Type B pancreatic cell (in vitro differentiated cells): ENCODE measurements at regions not wholly inside any gene's neighbourhood (a gene's known extent, or its start where the extent isn't known, plus 50 kb on each side); places are given as distances from the start of the nearest gene placed in this dataset.
"Not testable (repeated sequence)": the region's sequence is repeated elsewhere in the genome, so short reads cannot be mapped to it uniquely, and the experiment has no call there.

ENCODE experiments used
- DNase-seq: peaks from one replicate; pipeline ENCODE4 v3.0.0; 2021; ENCODE audit warnings: mixed read lengths; ENCODE audit not compliant: unreplicated experiment; ENCODE audit errors: extremely low spot score
- H3K27ac Mint-ChIP-seq: 2 replicates; pipeline ENCODE4 v1.8.0; 2021; ENCODE audit warnings: mild to moderate bottlenecking, mixed read lengths
- H3K27me3 Mint-ChIP-seq: 2 replicates; pipeline ENCODE4 v1.8.0; 2021; ENCODE audit warnings: mixed read lengths
- H3K36me3 Mint-ChIP-seq: 2 replicates; pipeline ENCODE4 v1.8.0; 2021; ENCODE audit warnings: mixed read lengths
- H3K4me1 Mint-ChIP-seq: one replicate; pipeline ENCODE4 v1.8.0; 2021; ENCODE audit warnings: mixed read lengths; ENCODE audit not compliant: unreplicated experiment
- H3K4me3 Mint-ChIP-seq: 2 replicates; pipeline ENCODE4 v1.8.0; 2021; ENCODE audit warnings: mild to moderate bottlenecking, mixed read lengths
- H3K9me3 Mint-ChIP-seq: 2 replicates; pipeline ENCODE4 v1.8.0; 2021; ENCODE audit warnings: mixed read lengths
- TF ChIP-seq, protein P1 (sequence below): fragments of 200-600 bp; sonication (generic); conservative IDR thresholded peaks from 2 replicates; pipeline ENCODE4 v1.5.0; 2021; ENCODE audit warnings: antibody characterized with exemption, mild to moderate bottlenecking

GRCh38 chr4:18626366-18626765, 604.8 kb upstream of the LCORL start:
- H3K4me3 Mint-ChIP-seq = no peak overlapping the region
- no peak overlapping the region for H3K27ac Mint-ChIP-seq
- no peaks in the 10 kb centered on the region for H3K27me3 Mint-ChIP-seq
- DNase-seq = no peak
- TF ChIP-seq, protein P1, sequence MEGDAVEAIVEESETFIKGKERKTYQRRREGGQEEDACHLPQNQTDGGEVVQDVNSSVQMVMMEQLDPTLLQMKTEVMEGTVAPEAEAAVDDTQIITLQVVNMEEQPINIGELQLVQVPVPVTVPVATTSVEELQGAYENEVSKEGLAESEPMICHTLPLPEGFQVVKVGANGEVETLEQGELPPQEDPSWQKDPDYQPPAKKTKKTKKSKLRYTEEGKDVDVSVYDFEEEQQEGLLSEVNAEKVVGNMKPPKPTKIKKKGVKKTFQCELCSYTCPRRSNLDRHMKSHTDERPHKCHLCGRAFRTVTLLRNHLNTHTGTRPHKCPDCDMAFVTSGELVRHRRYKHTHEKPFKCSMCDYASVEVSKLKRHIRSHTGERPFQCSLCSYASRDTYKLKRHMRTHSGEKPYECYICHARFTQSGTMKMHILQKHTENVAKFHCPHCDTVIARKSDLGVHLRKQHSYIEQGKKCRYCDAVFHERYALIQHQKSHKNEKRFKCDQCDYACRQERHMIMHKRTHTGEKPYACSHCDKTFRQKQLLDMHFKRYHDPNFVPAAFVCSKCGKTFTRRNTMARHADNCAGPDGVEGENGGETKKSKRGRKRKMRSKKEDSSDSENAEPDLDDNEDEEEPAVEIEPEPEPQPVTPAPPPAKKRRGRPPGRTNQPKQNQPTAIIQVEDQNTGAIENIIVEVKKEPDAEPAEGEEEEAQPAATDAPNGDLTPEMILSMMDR = no peak
- H3K9me3 Mint-ChIP-seq = no peaks in the 10 kb centered on the region
- H3K36me3 Mint-ChIP-seq = no peaks in the 10 kb centered on the region
- peaks cover 7% of the 10 kb centered on the region for H3K4me1 Mint-ChIP-seq

- no peak for DNase-seq
- Mint-ChIP-seq H3K27ac (no peak overlapping the region), H3K27me3 (no peaks in the 10 kb centered on the region), H3K9me3 (no peaks in the 10 kb centered on the region), H3K4me3 (no peak overlapping the region), H3K4me1 (no peaks in the 10 kb centered on the region), H3K36me3 (no peaks in the 10 kb centered on the region)
- TF ChIP-seq, protein P1 = no peak
These were observed 599.6 kb upstream of the LCORL start for GRCh38 chr4:18621186-18621585.

DNA sequence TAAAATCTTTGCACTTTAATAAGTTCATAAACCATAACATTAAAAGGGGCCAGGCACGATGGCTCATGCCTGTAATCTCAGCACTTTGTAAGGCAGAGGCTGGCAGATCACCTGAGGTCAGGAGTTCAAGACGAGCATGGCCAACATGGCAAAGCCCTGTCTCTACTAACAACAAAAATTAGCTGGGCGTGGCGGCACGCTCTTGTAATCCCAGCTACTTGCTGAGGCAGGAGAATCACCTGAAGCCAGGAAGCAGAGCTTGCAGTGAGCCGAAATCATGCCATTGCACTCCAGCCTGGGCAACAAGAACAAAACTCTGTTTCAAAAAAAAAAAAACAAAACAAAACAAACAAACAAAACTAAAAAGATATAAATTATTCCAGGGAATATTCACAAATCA, 595.2 kb upstream of the LCORL start:
- TF ChIP-seq, protein P1 = no peak
- Mint-ChIP-seq H3K27ac (no peak overlapping the region), H3K36me3 (no peaks in the 10 kb centered on the region), H3K4me3 (no peak overlapping the region), H3K4me1 (no peaks in the 10 kb centered on the region), H3K27me3 (no peaks in the 10 kb centered on the region), H3K9me3 (no peaks in the 10 kb centered on the region)
- no peak for DNase-seq

- DNase-seq = no peak
- Mint-ChIP-seq H3K36me3 (no peaks in the 10 kb centered on the region), H3K4me3 (no peak overlapping the region), H3K9me3 (no peaks in the 10 kb centered on the region), H3K27me3 (peaks cover 4% of the 10 kb centered on the region), H3K27ac (no peak overlapping the region), H3K4me1 (peaks cover 4% of the 10 kb centered on the region)
- TF ChIP-seq, protein P1 = no peak
These were observed 589.5 kb upstream of the LCORL start for GRCh38 chr4:18611026-18611425.

- no peak overlapping the region for H3K27ac Mint-ChIP-seq
- TF ChIP-seq, protein P1 = no peak
- peaks cover 4% of the 10 kb centered on the region for H3K27me3 Mint-ChIP-seq
- no peak overlapping the region for H3K4me3 Mint-ChIP-seq
- H3K9me3 Mint-ChIP-seq = no peaks in the 10 kb centered on the region
- no peak for DNase-seq
- H3K4me1 Mint-ChIP-seq = peaks cover 4% of the 10 kb centered on the region
- H3K36me3 Mint-ChIP-seq = no peaks in the 10 kb centered on the region
These were observed 587.5 kb upstream of the LCORL start for GRCh38 chr4:18608908-18609533.

- not testable (repeated sequence) for H3K27me3 Mint-ChIP-seq, H3K9me3 Mint-ChIP-seq, H3K36me3 Mint-ChIP-seq, H3K4me1 Mint-ChIP-seq, H3K4me3 Mint-ChIP-seq, DNase-seq, H3K27ac Mint-ChIP-seq
These were observed 581.1 kb upstream of the LCORL start for GRCh38 chr4:18602610-18603009.
